ENCODE measurements at regions not wholly inside any gene's neighbourhood (a gene's known extent, or its start where the extent isn't known, plus 50 kb on each side); places are given as distances from the start of the nearest gene placed in this dataset.

- Histone ChIP-seq H3K4me3 (no peak overlapping the region), H3K27me3 (replicated peaks in 1 of 7) (no peaks in the 10 kb centered on the region), H3K9me3 (no peaks in the 10 kb centered on the region), H3K4me1 (no peaks in the 10 kb centered on the region), H3K36me3 (no peaks in the 10 kb centered on the region), H3K27ac (no peak overlapping the region)
- no peak for DNase-seq
- intact Hi-C loops (cut with DNase I; ENCODE audit: low total_unique reads) = no loop called here
- TF ChIP-seq POLR2AphosphoS5 (IDR thresholded peaks at IDR 0.05) (no peak), POLR2A (IDR thresholded peaks at IDR 0.05) (no peak), CTCF (IDR thresholded peaks at IDR 0.05 in 8 of 11, conservative IDR thresholded peaks at IDR 0.05 in 3 of 11) (no peak)
These were observed 363.5 kb downstream of the DEPDC1B start for GRCh38 chr5:60336491-60336890.

- no peak for TF ChIP-seq POLR2AphosphoS5 (IDR thresholded peaks at IDR 0.05)
- TF ChIP-seq CTCF (IDR thresholded peaks at IDR 0.05 in 8 of 11, conservative IDR thresholded peaks at IDR 0.05 in 3 of 11) = no peak
- no peak for TF ChIP-seq POLR2A (IDR thresholded peaks at IDR 0.05)
- no peak overlapping the region for H3K27ac ChIP-seq
- no peaks in the 10 kb centered on the region for H3K9me3 ChIP-seq
- WGBS, 5 donors = 87 to 95% (median 93%) methylated on average over 2 of the region's 2 CpGs
- no peaks in the 10 kb centered on the region for H3K36me3 ChIP-seq
- no peak overlapping the region for H3K4me3 ChIP-seq
- intact Hi-C loops (cut with DNase I; ENCODE audit: low total_unique reads) = no loop called here
- H3K4me1 ChIP-seq = no peaks in the 10 kb centered on the region
- no peaks in the 10 kb centered on the region for H3K27me3 ChIP-seq (replicated peaks in 1 of 7)
- no peak for DNase-seq
These were observed 364.1 kb downstream of the DEPDC1B start for GRCh38 chr5:60335913-60336312.

GRCh38 chr5:60334281-60334713, 365.7 kb downstream of the DEPDC1B start:
- 78 to 91% (median 88%) methylated on average over 2 of the region's 2 CpGs for WGBS, 5 donors
- Histone ChIP-seq H3K27me3 (replicated peaks in 1 of 7) (no peaks in the 10 kb centered on the region), H3K27ac (no peak overlapping the region)

GRCh38 chr5:60333005-60333571, 366.9 kb downstream of the DEPDC1B start:
- Histone ChIP-seq H3K4me3 (no peak overlapping the region), H3K36me3 (no peaks in the 10 kb centered on the region), H3K4me1 (no peaks in the 10 kb centered on the region), H3K9me3 (peaks cover 0 to 12% (median 0%) of the 10 kb centered on the region in 8 donors), H3K27ac (no peak overlapping the region), H3K27me3 (replicated peaks in 1 of 7) (no peaks in the 10 kb centered on the region)
- 66 to 83% (median 74%) methylated on average over 6 of the region's 6 CpGs for WGBS, 5 donors
- DNase-seq = no peak
- intact Hi-C loops (cut with DNase I; ENCODE audit: low total_unique reads) = no loop called here
- TF ChIP-seq CTCF (IDR thresholded peaks at IDR 0.05 in 8 of 11, conservative IDR thresholded peaks at IDR 0.05 in 3 of 11) = no peak
- TF ChIP-seq POLR2AphosphoS5 (IDR thresholded peaks at IDR 0.05) = no peak
- TF ChIP-seq POLR2A (IDR thresholded peaks at IDR 0.05) = no peak

More at GRCh38 chr5:60334281-60334713, 365.7 kb downstream of the DEPDC1B start:
- Histone ChIP-seq H3K4me1 (no peaks in the 10 kb centered on the region), H3K4me3 (no peak overlapping the region), H3K9me3 (peaks cover 0 to 2% (median 0%) of the 10 kb centered on the region in 8 donors), H3K36me3 (no peaks in the 10 kb centered on the region)
- no peak for TF ChIP-seq POLR2AphosphoS5 (IDR thresholded peaks at IDR 0.05)
- intact Hi-C loops (cut with DNase I; ENCODE audit: low total_unique reads) = no loop called here
- DNase-seq = no peak

Data from spleen (tissue), 11 donors.